SK-N-SH treated with all-trans-retinoic acid at 6 μM for 48 hours (cell line): ENCODE measurements at regions not wholly inside any gene's neighbourhood (a gene's known extent, or its start where the extent isn't known, plus 50 kb on each side); places are given as distances from the start of the nearest gene placed in this dataset.

ENCODE experiments used
- ARNTL ChIP-seq: fragments of 450-650 bp; formaldehyde crosslinking; IDR thresholded peaks from 2 replicates; pipeline ENCODE4 v1.5.0; 2020; ENCODE audit warnings: low read depth, mild to moderate bottlenecking, moderate library complexity, borderline replicate concordance
- CREB5 ChIP-seq: fragments of 250-450 bp; sonication (Bioruptor Pico); IDR thresholded peaks from 2 replicates; pipeline ENCODE4 v1.5.1; 2020; ENCODE audit warnings: low read depth, mild to moderate bottlenecking, moderate library complexity
- GLIS3 ChIP-seq: fragments of 250-450 bp; sonication (Bioruptor Pico); IDR thresholded peaks from 2 replicates; pipeline ENCODE4 v1.5.0; 2020; ENCODE audit warnings: mild to moderate bottlenecking, moderate library complexity
- PPARA ChIP-seq: fragments of 250-450 bp; sonication (Bioruptor Pico); IDR thresholded peaks from 2 replicates; pipeline ENCODE4 v1.5.0; 2020; ENCODE audit warnings: mild to moderate bottlenecking, borderline replicate concordance
- RARB ChIP-seq: fragments of 250-450 bp; sonication (Bioruptor Pico); IDR thresholded peaks from 2 replicates; pipeline ENCODE4 v1.8.0; 2021; ENCODE audit warnings: mild to moderate bottlenecking, moderate library complexity
- ZFP3 ChIP-seq: fragments of 250-450 bp; sonication (Bioruptor Pico); IDR thresholded peaks from 2 replicates; pipeline ENCODE4 v1.5.0; 2020; ENCODE audit warnings: mild to moderate bottlenecking, moderate library complexity
- ZNF8 ChIP-seq: fragments of 450-650 bp; formaldehyde crosslinking; IDR thresholded peaks from 2 replicates; pipeline ENCODE4 v1.5.0; 2020; ENCODE audit warnings: mild to moderate bottlenecking, moderate library complexity

GRCh38 chr12:24721191-24721590 lies 227.7 kb downstream of the BCAT1 start:
- TF ChIP-seq PPARA (CRISPR knock-in tag) (no peak), RARB (CRISPR knock-in tag) (no peak), CREB5 (no peak), ZFP3 (CRISPR knock-in tag) (no peak), ZNF8 (CRISPR knock-in tag) (no peak), ARNTL (CRISPR knock-in tag) (no peak), GLIS3 (CRISPR knock-in tag) (no peak)
